DMS 273 treated with DMSO at 0.1 percent for 48 hours (cell line): ENCODE measurements at regions not wholly inside any gene's neighbourhood (a gene's known extent, or its start where the extent isn't known, plus 50 kb on each side); places are given as distances from the start of the nearest gene placed in this dataset.

ENCODE experiments used
- DNase-seq: peaks from one replicate; lab custom pipeline; 2025; lab: John Stamatoyannopoulos, UW

- no peak for DNase-seq
Measured at GRCh38 chr5:133708331-133708850, 96.0 kb upstream of the FSTL4 start.

- DNase-seq = no peak
Measured at GRCh38 chr5:133707629-133708028, 95.3 kb upstream of the FSTL4 start.

GRCh38 chr5:133706506-133707430, 94.4 kb upstream of the FSTL4 start:
- DNase-seq = no peak

- DNase-seq = no peak
Measured at GRCh38 chr5:133705331-133705730, 93.0 kb upstream of the FSTL4 start.

- no peak for DNase-seq
Measured at GRCh38 chr5:133704411-133704810, 92.1 kb upstream of the FSTL4 start.

GRCh38 chr5:133703935-133704334, 91.6 kb upstream of the FSTL4 start:
- DNase-seq = no peak

GRCh38 chr5:133702791-133703770, 90.7 kb upstream of the FSTL4 start:
- no peak for DNase-seq

- no peak for DNase-seq
Measured at GRCh38 chr5:133701871-133702270, 89.5 kb upstream of the FSTL4 start.

GRCh38 chr5:133700251-133700650, 87.9 kb upstream of the FSTL4 start:
- no peak for DNase-seq

GRCh38 chr5:133698646-133699526, 86.5 kb upstream of the FSTL4 start:
- no peak for DNase-seq

GRCh38 chr5:133698259-133698554, 85.9 kb upstream of the FSTL4 start:
- DNase-seq = no peak

- DNase-seq = no peak
Measured at GRCh38 chr5:133697536-133698258, 85.4 kb upstream of the FSTL4 start.

- no peak for DNase-seq
Measured at GRCh38 chr5:133696782-133697507, 84.6 kb upstream of the FSTL4 start.

GRCh38 chr5:133696006-133696584, 83.8 kb upstream of the FSTL4 start:
- DNase-seq = no peak

GRCh38 chr5:133694181-133694831, 82.0 kb upstream of the FSTL4 start:
- DNase-seq = no peak

GRCh38 chr5:133691448-133691847, 79.1 kb upstream of the FSTL4 start:
- DNase-seq = no peak

- no peak for DNase-seq
Measured at GRCh38 chr5:133690746-133691145, 78.4 kb upstream of the FSTL4 start.

- DNase-seq = no peak
Measured at GRCh38 chr5:133688391-133688790, 76.0 kb upstream of the FSTL4 start.
